ENCODE measurements at regions not wholly inside any gene's neighbourhood (a gene's known extent, or its start where the extent isn't known, plus 50 kb on each side); places are given as distances from the start of the nearest gene placed in this dataset.
A peak's percentile ranks its signal among the peaks of the same experiment; 100 is the strongest.

- H3K4me3 ChIP-seq (ENCODE audit: low read depth, low read length), result no peak overlapping the region
- peak; percentile 8; the same call in 1 of the 2 replicates for TF ChIP-seq ZBTB44 (tag by site-specific recombination; IDR thresholded peaks at IDR 0.05)
- 0 out of 2 replicates have a peak, but pooled peaks have one; percentile 29 for TF ChIP-seq BCL11B (tag by site-specific recombination; IDR thresholded peaks at IDR 0.05; ENCODE audit: low read depth)
- TF ChIP-seq, protein P1, sequence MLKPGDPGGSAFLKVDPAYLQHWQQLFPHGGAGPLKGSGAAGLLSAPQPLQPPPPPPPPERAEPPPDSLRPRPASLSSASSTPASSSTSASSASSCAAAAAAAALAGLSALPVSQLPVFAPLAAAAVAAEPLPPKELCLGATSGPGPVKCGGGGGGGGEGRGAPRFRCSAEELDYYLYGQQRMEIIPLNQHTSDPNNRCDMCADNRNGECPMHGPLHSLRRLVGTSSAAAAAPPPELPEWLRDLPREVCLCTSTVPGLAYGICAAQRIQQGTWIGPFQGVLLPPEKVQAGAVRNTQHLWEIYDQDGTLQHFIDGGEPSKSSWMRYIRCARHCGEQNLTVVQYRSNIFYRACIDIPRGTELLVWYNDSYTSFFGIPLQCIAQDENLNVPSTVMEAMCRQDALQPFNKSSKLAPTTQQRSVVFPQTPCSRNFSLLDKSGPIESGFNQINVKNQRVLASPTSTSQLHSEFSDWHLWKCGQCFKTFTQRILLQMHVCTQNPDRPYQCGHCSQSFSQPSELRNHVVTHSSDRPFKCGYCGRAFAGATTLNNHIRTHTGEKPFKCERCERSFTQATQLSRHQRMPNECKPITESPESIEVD (tag by site-specific recombination; IDR thresholded peaks at IDR 0.05), result peak; percentile 22
- TF ChIP-seq ZNF843 (tag by site-specific recombination; IDR thresholded peaks at IDR 0.05), result peak; percentile 52; the same call in 1 of the 2 replicates
- peak; percentile 89 for TF ChIP-seq ZIC2 (tag by site-specific recombination; IDR thresholded peaks at IDR 0.05)
- TF ChIP-seq, protein P2, sequence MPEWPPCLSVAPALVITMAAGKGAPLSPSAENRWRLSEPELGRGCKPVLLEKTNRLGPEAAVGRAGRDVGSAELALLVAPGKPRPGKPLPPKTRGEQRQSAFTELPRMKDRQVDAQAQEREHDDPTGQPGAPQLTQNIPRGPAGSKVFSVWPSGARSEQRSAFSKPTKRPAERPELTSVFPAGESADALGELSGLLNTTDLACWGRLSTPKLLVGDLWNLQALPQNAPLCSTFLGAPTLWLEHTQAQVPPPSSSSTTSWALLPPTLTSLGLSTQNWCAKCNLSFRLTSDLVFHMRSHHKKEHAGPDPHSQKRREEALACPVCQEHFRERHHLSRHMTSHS (tag by site-specific recombination; IDR thresholded peaks at IDR 0.05), result no peak
- TF ChIP-seq TRIM28 (IDR thresholded peaks at IDR 0.05; ENCODE audit: borderline replicate concordance, low read length), result no peak
- peak; percentile 56 for TF ChIP-seq FEZF1 (tag by site-specific recombination; IDR thresholded peaks at IDR 0.05)
- 0 out of 2 replicates have a peak, but pooled peaks have one; percentile 28 for TF ChIP-seq ZNF18 (tag by site-specific recombination; IDR thresholded peaks at IDR 0.05)
- TF ChIP-seq KLF1 (tag by site-specific recombination; IDR thresholded peaks at IDR 0.05), result no peak
- no peak for TF ChIP-seq ZNF266 (tag by site-specific recombination; IDR thresholded peaks at IDR 0.05; ENCODE audit: low read depth)
- peak; percentile 26; the same call in 1 of the 2 replicates for TF ChIP-seq OSR2 (tag by site-specific recombination; IDR thresholded peaks at IDR 0.05)
- peak; percentile 69 for TF ChIP-seq WT1 (tag by site-specific recombination; IDR thresholded peaks at IDR 0.05)
- H3K27ac ChIP-seq (ENCODE audit: extremely low read depth, low read depth, low read length), result no peak overlapping the region
- no peaks in the 10 kb centered on the region for H3K36me3 ChIP-seq (ENCODE audit: control insufficient read depth in 2 of 2, insufficient read depth in 1 of 2, low read length in 2 of 2)
- ChIA-PET POLR2A (no interaction called here), CTCF (interaction anchor here (0.7 to 1.1 kb wide), 2 partner anchors 81 to 240 kb away, joined by 3 read pairs; no protein-coding TSS in a partner anchor)
- H3K4me1 ChIP-seq (ENCODE audit: control insufficient read depth, insufficient read depth, low read length), result 0 out of 2 replicates have a peak, but pooled peaks cover 5% of the 10 kb centered on the region
- H3K9me3 ChIP-seq (ENCODE audit: control insufficient read depth, insufficient read depth, low read depth, low read length), result no peaks in the 10 kb centered on the region
Measured at GRCh38 chr11:7196396-7197146, 55.1 kb upstream of the SYT9 start.

DNA sequence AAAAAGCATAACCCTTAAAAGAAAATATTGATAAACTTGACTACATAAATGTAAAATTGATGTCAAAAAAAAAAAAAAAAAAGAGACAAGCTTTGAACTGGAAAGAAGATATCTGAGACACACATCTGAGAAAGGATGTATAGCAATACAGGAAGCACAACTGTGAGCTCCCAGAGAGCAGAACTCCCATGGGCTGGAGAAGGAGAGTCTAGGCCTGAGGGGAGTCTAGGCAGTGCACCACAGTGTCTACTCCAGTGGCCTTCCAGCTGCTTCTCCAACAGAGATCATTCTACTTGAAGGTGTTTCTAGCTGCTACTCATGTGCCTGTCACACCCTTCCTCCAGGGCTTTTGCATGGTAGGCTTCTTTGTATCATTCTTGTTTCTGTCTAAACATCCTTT lies 54.2 kb upstream of the SYT9 start:
- no peak overlapping the region for H3K27ac ChIP-seq (ENCODE audit: extremely low read depth, low read depth, low read length)
- CTCF ChIA-PET, result interaction anchor here (0.7 to 1.1 kb wide), 2 partner anchors 80 to 239 kb away, joined by 3 read pairs; no protein-coding TSS in a partner anchor
- TF ChIP-seq ZIC2 (tag by site-specific recombination; IDR thresholded peaks at IDR 0.05) (peak; percentile 74), ZNF19 (tag by site-specific recombination; IDR thresholded peaks at IDR 0.05; ENCODE audit: low read depth) (no peak)
- no peaks in the 10 kb centered on the region for H3K36me3 ChIP-seq (ENCODE audit: control insufficient read depth in 2 of 2, insufficient read depth in 1 of 2, low read length in 2 of 2)
- POLR2A ChIA-PET, result no interaction called here
- H3K4me3 ChIP-seq (ENCODE audit: low read depth, low read length), result no peak overlapping the region
- H3K9me3 ChIP-seq (ENCODE audit: control insufficient read depth, insufficient read depth, low read depth, low read length), result no peaks in the 10 kb centered on the region
- H3K4me1 ChIP-seq (ENCODE audit: control insufficient read depth, insufficient read depth, low read length), result 0 out of 2 replicates have a peak, but pooled peaks cover 5% of the 10 kb centered on the region

Data from HEK293 (cell line).